HG03558 (cell line): ENCODE measurements at regions not wholly inside any gene's neighbourhood (a gene's known extent, or its start where the extent isn't known, plus 50 kb on each side); places are given as distances from the start of the nearest gene placed in this dataset.

Source experiments
- ATAC-seq: cut with Tn5 transposase; IDR thresholded peaks from one replicate; pipeline ENCODE4 v1.9.1; 2021; ENCODE audit warnings: moderate number of reproducible peaks; ENCODE audit not compliant: unreplicated experiment; ENCODE audit errors: extremely low read depth

- no peak for ATAC-seq
Measured at GRCh38 chr22:49078076-49078710, 749.5 kb downstream of the BRD1 start.

- no peak for ATAC-seq
Measured at GRCh38 chr22:49077586-49077985, 750.1 kb downstream of the BRD1 start.

- ATAC-seq, result no peak
Measured at GRCh38 chr22:49077036-49077393, 750.7 kb downstream of the BRD1 start.

GRCh38 chr22:49076300-49077035 lies 751.2 kb downstream of the BRD1 start:
- no peak for ATAC-seq

- no peak for ATAC-seq
Measured at GRCh38 chr22:49075150-49075549, 752.5 kb downstream of the BRD1 start.

GRCh38 chr22:49073873-49074417 lies 753.7 kb downstream of the BRD1 start:
- no peak for ATAC-seq

- ATAC-seq, result no peak
Measured at GRCh38 chr22:49072996-49073645, 754.6 kb downstream of the BRD1 start.

GRCh38 chr22:49070501-49070900 lies 757.2 kb downstream of the BRD1 start:
- no peak for ATAC-seq

GRCh38 chr22:49068861-49069500 lies 758.7 kb downstream of the BRD1 start:
- ATAC-seq, result no peak

GRCh38 chr22:49067504-49067903 lies 760.2 kb downstream of the BRD1 start:
- ATAC-seq, result no peak

- ATAC-seq, result no peak
Measured at GRCh38 chr22:49066619-49067018, 761.1 kb downstream of the BRD1 start.

GRCh38 chr22:49064836-49065235 lies 762.8 kb downstream of the BRD1 start:
- no peak for ATAC-seq

GRCh38 chr22:49063545-49063890 lies 764.2 kb downstream of the BRD1 start:
- ATAC-seq, result no peak

GRCh38 chr22:49062802-49063544 lies 764.7 kb downstream of the BRD1 start:
- no peak for ATAC-seq

- ATAC-seq, result no peak
Measured at GRCh38 chr22:49062155-49062801, 765.4 kb downstream of the BRD1 start.

- ATAC-seq, result no peak
Measured at GRCh38 chr22:49057910-49058309, 769.8 kb downstream of the BRD1 start.

- ATAC-seq, result no peak
Measured at GRCh38 chr22:49056301-49056700, 771.4 kb downstream of the BRD1 start.

- ATAC-seq, result no peak
Measured at GRCh38 chr22:49055406-49055805, 772.3 kb downstream of the BRD1 start.

- ATAC-seq, result no peak
Measured at GRCh38 chr22:49053578-49053977, 774.1 kb downstream of the BRD1 start.

- no peak for ATAC-seq
Measured at GRCh38 chr22:49052560-49052959, 775.1 kb downstream of the BRD1 start.
